HEK293 (cell line): ENCODE measurements at regions not wholly inside any gene's neighbourhood (a gene's known extent, or its start where the extent isn't known, plus 50 kb on each side); places are given as distances from the start of the nearest gene placed in this dataset.

Experiments used
- CTCF ChIA-PET: fragments of 350-600 bp; formaldehyde crosslinking; extraction: SDS; loops from one replicate; lab custom pipeline; 2021; ENCODE audit warnings: antibody characterized with exemption; lab: Yijun Ruan, JAX
- POLR2A ChIA-PET: fragments of 300-600 bp; formaldehyde crosslinking; extraction: SDS; loops from one replicate; lab custom pipeline; 2020; ENCODE audit warnings: antibody characterized with exemption, inconsistent platforms; lab: Yijun Ruan, JAX
- H3K27ac ChIP-seq: fragments of 200-500 bp; sonication (Bioruptor generic); 2 replicates; pipeline ENCODE4 v1.5.1; 2014; ENCODE audit warnings: low read depth, low read length, control low read depth, inconsistent platforms; ENCODE audit errors: extremely low read depth
- H3K36me3 ChIP-seq, 2 experiments: fragments of 200-500 bp in 1 of 2; sonication (Bioruptor generic) in 1 of 2; 1 replicate in 1 of 2; 2 replicates in 1 of 2; pipeline ENCODE4 v1.5.1; 2014 to 2017; ENCODE audit warnings: inconsistent platforms in 2 of 2, low read length in 2 of 2; ENCODE audit not compliant: control insufficient read depth in 2 of 2, insufficient read depth in 1 of 2
- H3K4me1 ChIP-seq: fragments of 200-500 bp; sonication (Bioruptor generic); 2 replicates; pipeline ENCODE4 v1.5.1; 2014; ENCODE audit warnings: mild to moderate bottlenecking, low read length, inconsistent platforms; ENCODE audit not compliant: control insufficient read depth, insufficient read depth
- H3K4me3 ChIP-seq: 2 replicates; pipeline ENCODE4 v1.5.1; 2011; ENCODE audit warnings: low read depth, mild to moderate bottlenecking, control low read depth, low read length, moderate library complexity
- H3K9me3 ChIP-seq: fragments of 200-500 bp; sonication (Bioruptor generic); 2 replicates; pipeline ENCODE4 v1.5.1; 2014; ENCODE audit warnings: low read depth, low read length, inconsistent platforms; ENCODE audit not compliant: control insufficient read depth, insufficient read depth
- GLI4 ChIP-seq: fragments of 450-650 bp; formaldehyde crosslinking; IDR thresholded peaks from 2 replicates; pipeline ENCODE4 v1.5.1; 2016; ENCODE audit warnings: missing biosample characterization, missing genetic modification characterization
- GLIS1 ChIP-seq: fragments of 450-650 bp; formaldehyde crosslinking; IDR thresholded peaks from 2 replicates; pipeline ENCODE4 v1.5.1; 2016; ENCODE audit warnings: missing biosample characterization, missing genetic modification characterization
- KLF1 ChIP-seq: fragments of 450-650 bp; formaldehyde crosslinking; IDR thresholded peaks from 2 replicates; pipeline ENCODE4 v1.5.1; 2016; ENCODE audit warnings: missing biosample characterization, missing genetic modification characterization
- KLF10 ChIP-seq: fragments of 450-650 bp; IDR thresholded peaks from 2 replicates; pipeline ENCODE4 v1.5.1; 2018; ENCODE audit warnings: missing biosample characterization, mild to moderate bottlenecking, missing genetic modification characterization
- KLF9 ChIP-seq: fragments of 450-650 bp; formaldehyde crosslinking; IDR thresholded peaks from 2 replicates; pipeline ENCODE4 v1.5.1; 2016; ENCODE audit warnings: missing biosample characterization, missing genetic modification characterization, low read depth
- ZNF19 ChIP-seq: fragments of 450-650 bp; formaldehyde crosslinking; IDR thresholded peaks from 2 replicates; pipeline ENCODE4; 2016; ENCODE audit warnings: missing biosample characterization, missing genetic modification characterization, low read depth
- ZNF221 ChIP-seq: fragments of 450-650 bp; formaldehyde crosslinking; IDR thresholded peaks from 2 replicates; pipeline ENCODE4 v1.5.1; 2017; ENCODE audit warnings: missing biosample characterization, missing genetic modification characterization, borderline replicate concordance
- ZNF24 ChIP-seq: fragments of 450-650 bp; formaldehyde crosslinking; IDR thresholded peaks from 2 replicates; pipeline ENCODE4 v1.5.1; 2016; ENCODE audit warnings: missing biosample characterization, missing genetic modification characterization
- ZNF266 ChIP-seq: fragments of 450-650 bp; formaldehyde crosslinking; IDR thresholded peaks from 2 replicates; pipeline ENCODE4 v1.5.1; 2016; ENCODE audit warnings: missing biosample characterization, missing genetic modification characterization, low read depth
- ZNF302 ChIP-seq: fragments of 450-650 bp; formaldehyde crosslinking; IDR thresholded peaks from 2 replicates; pipeline ENCODE4 v1.5.1; 2016; ENCODE audit warnings: missing biosample characterization, missing genetic modification characterization, low read depth
- ZNF529 ChIP-seq: fragments of 450-650 bp; formaldehyde crosslinking; IDR thresholded peaks from 2 replicates; pipeline ENCODE4 v1.5.1; 2017; ENCODE audit warnings: missing genetic modification characterization, missing biosample characterization; ENCODE audit not compliant: insufficient replicate concordance
- ZNF621 ChIP-seq: fragments of 450-650 bp; formaldehyde crosslinking; IDR thresholded peaks from 2 replicates; pipeline ENCODE4 v1.5.1; 2017; ENCODE audit warnings: missing biosample characterization, missing genetic modification characterization
- ZNF654 ChIP-seq: fragments of 450-650 bp; formaldehyde crosslinking; IDR thresholded peaks from 2 replicates; pipeline ENCODE4 v1.5.1; 2016; ENCODE audit warnings: low read depth, missing biosample characterization, missing genetic modification characterization
- TF ChIP-seq, protein P1 (sequence below): fragments of 450-650 bp; formaldehyde crosslinking; IDR thresholded peaks from 2 replicates; pipeline ENCODE4 v1.5.1; 2016; ENCODE audit warnings: missing biosample characterization, missing genetic modification characterization
- TF ChIP-seq, protein P2 (sequence below): fragments of 450-650 bp; formaldehyde crosslinking; IDR thresholded peaks from 2 replicates; pipeline ENCODE4 v1.5.1; 2016; ENCODE audit warnings: missing biosample characterization, missing genetic modification characterization
- TF ChIP-seq, protein P3 (sequence below): fragments of 450-650 bp; formaldehyde crosslinking; IDR thresholded peaks from 2 replicates; pipeline ENCODE4 v1.5.1; 2016; ENCODE audit warnings: missing biosample characterization, missing genetic modification characterization
- TF ChIP-seq, protein P4 (sequence below): fragments of 450-650 bp; formaldehyde crosslinking; IDR thresholded peaks from 2 replicates; pipeline ENCODE4 v1.5.1; 2016; ENCODE audit warnings: missing biosample characterization, missing genetic modification characterization
- TF ChIP-seq, protein P5 (sequence below): fragments of 450-650 bp; formaldehyde crosslinking; IDR thresholded peaks from 2 replicates; pipeline ENCODE4 v1.5.1; 2017; ENCODE audit warnings: missing biosample characterization, missing genetic modification characterization
- TF ChIP-seq, protein P6 (sequence below): fragments of 450-650 bp; formaldehyde crosslinking; IDR thresholded peaks from 2 replicates; pipeline ENCODE4 v1.5.1; 2016; ENCODE audit warnings: missing biosample characterization, missing genetic modification characterization
- TF ChIP-seq, protein P7 (sequence below): fragments of 450-650 bp; formaldehyde crosslinking; IDR thresholded peaks from 2 replicates; pipeline ENCODE4 v1.5.1; 2017; ENCODE audit warnings: missing biosample characterization, mild to moderate bottlenecking, missing genetic modification characterization, moderate library complexity

DNA sequence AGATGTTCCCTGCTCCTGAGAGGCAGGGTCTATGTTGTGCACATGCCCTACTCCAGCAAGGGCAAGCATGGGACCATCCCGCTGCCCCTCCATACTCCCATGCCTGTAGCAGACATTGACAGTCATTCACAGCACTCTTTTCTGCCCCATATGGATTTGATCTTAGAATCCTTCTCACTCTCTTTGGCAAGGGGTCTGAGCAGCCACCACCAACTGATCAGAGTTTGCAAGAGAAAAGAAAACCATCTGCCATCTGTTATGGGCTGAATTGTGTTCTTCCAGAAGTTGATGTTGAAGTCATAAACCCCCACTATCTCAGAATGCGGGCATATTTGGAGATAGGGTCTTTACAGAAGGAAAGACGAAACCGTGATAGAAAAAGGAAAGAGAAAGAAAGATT is 315.1 kb upstream of the CLINT1 start:
- ChIA-PET POLR2A (no interaction called here), CTCF (interaction anchor here (0.6 to 3.7 kb wide), 20 partner anchors 21 to 958 kb away, joined by 3 to 60 read pairs (median 5); partner anchors contain the start of gene EBF1)
- Histone ChIP-seq H3K36me3 (no peaks in the 10 kb centered on the region), H3K27ac (no peak overlapping the region), H3K4me3 (no peak overlapping the region), H3K4me1 (peaks cover 19% of the 10 kb centered on the region), H3K9me3 (no peaks in the 10 kb centered on the region)
- no peak for TF ChIP-seq GLIS1 (tag by site-specific recombination)
- TF ChIP-seq ZNF621: no peak
- TF ChIP-seq KLF1 (tag by site-specific recombination): no peak
- TF ChIP-seq, protein P1, sequence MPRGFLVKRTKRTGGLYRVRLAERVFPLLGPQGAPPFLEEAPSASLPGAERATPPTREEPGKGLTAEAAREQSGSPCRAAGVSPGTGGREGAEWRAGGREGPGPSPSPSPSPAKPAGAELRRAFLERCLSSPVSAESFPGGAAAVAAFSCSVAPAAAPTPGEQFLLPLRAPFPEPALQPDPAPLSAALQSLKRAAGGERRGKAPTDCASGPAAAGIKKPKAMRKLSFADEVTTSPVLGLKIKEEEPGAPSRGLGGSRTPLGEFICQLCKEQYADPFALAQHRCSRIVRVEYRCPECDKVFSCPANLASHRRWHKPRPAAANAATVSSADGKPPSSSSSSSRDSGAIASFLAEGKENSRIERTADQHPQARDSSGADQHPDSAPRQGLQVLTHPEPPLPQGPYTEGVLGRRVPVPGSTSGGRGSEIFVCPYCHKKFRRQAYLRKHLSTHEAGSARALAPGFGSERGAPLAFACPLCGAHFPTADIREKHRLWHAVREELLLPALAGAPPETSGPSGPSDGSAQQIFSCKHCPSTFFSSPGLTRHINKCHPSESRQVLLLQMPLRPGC (tag by site-specific recombination): no peak
- no peak for TF ChIP-seq ZNF302 (tag by site-specific recombination)
- TF ChIP-seq, protein P2, sequence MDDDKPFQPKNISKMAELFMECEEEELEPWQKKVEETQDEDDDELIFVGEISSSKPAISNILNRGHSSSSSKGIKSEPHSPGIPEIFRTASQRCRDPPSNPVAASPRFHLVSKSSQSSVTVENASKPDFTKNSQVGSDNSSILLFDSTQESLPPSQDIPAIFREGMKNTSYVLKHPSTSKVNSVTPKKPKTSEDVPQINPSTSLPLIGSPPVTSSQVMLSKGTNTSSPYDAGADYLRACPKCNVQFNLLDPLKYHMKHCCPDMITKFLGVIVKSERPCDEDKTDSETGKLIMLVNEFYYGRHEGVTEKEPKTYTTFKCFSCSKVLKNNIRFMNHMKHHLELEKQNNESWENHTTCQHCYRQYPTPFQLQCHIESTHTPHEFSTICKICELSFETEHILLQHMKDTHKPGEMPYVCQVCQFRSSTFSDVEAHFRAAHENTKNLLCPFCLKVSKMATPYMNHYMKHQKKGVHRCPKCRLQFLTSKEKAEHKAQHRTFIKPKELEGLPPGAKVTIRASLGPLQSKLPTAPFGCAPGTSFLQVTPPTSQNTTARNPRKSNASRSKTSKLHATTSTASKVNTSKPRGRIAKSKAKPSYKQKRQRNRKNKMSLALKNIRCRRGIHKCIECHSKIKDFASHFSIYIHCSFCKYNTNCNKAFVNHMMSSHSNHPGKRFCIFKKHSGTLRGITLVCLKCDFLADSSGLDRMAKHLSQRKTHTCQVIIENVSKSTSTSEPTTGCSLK (tag by site-specific recombination): no peak
- TF ChIP-seq, protein P3, sequence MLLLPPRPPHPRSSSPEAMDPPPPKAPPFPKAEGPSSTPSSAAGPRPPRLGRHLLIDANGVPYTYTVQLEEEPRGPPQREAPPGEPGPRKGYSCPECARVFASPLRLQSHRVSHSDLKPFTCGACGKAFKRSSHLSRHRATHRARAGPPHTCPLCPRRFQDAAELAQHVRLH (tag by site-specific recombination): no peak
- TF ChIP-seq, protein P4, sequence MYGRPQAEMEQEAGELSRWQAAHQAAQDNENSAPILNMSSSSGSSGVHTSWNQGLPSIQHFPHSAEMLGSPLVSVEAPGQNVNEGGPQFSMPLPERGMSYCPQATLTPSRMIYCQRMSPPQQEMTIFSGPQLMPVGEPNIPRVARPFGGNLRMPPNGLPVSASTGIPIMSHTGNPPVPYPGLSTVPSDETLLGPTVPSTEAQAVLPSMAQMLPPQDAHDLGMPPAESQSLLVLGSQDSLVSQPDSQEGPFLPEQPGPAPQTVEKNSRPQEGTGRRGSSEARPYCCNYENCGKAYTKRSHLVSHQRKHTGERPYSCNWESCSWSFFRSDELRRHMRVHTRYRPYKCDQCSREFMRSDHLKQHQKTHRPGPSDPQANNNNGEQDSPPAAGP (tag by site-specific recombination): no peak
- TF ChIP-seq ZNF221: no peak
- no peak for TF ChIP-seq KLF9
- TF ChIP-seq ZNF19: no peak
- TF ChIP-seq ZNF266: no peak
- no peak for TF ChIP-seq ZNF529 (tag by site-specific recombination)

DNA sequence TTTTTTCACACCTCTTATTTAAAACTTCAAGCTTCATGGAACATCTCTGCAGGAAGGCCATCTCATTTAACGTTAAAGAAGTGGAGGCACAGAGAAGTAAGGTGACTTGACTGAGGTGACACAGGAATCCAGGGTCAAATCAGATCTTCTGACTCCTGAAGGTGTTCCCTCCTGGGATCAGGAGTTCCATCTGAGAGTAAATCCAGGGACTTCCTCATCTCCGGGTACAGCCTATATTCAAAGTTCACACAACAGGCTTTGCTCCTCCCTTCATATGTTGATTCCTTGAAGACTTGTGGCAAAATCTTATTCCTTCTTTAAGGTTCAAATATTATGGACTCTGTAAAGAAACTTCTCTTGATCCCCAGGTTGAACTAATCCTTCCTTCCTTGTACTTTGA is 313.1 kb upstream of the CLINT1 start:
- Histone ChIP-seq H3K9me3 (no peaks in the 10 kb centered on the region), H3K4me3 (no peak overlapping the region), H3K27ac (no peak overlapping the region), H3K4me1 (peaks cover 19% of the 10 kb centered on the region), H3K36me3 (no peaks in the 10 kb centered on the region)
- ChIA-PET POLR2A (no interaction called here), CTCF (interaction anchor here (0.7 to 2.9 kb wide), 7 partner anchors 97 to 935 kb away, joined by 3 to 16 read pairs (median 3); no protein-coding TSS in a partner anchor)
- TF ChIP-seq, protein P5, sequence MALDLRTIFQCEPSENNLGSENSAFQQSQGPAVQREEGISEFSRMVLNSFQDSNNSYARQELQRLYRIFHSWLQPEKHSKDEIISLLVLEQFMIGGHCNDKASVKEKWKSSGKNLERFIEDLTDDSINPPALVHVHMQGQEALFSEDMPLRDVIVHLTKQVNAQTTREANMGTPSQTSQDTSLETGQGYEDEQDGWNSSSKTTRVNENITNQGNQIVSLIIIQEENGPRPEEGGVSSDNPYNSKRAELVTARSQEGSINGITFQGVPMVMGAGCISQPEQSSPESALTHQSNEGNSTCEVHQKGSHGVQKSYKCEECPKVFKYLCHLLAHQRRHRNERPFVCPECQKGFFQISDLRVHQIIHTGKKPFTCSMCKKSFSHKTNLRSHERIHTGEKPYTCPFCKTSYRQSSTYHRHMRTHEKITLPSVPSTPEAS (tag by site-specific recombination): no peak
- TF ChIP-seq ZNF24 (tag by site-specific recombination) (no peak), ZNF654 (tag by site-specific recombination) (no peak), KLF10 (tag by site-specific recombination) (no peak), GLI4 (no peak)
- TF ChIP-seq, protein P6, sequence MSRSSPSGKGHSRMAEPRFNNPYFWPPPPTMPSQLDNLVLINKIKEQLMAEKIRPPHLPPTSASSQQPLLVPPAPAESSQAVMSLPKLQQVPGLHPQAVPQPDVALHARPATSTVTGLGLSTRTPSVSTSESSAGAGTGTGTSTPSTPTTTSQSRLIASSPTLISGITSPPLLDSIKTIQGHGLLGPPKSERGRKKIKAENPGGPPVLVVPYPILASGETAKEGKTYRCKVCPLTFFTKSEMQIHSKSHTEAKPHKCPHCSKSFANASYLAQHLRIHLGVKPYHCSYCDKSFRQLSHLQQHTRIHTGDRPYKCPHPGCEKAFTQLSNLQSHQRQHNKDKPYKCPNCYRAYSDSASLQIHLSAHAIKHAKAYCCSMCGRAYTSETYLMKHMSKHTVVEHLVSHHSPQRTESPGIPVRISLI: no peak
- TF ChIP-seq, protein P7, sequence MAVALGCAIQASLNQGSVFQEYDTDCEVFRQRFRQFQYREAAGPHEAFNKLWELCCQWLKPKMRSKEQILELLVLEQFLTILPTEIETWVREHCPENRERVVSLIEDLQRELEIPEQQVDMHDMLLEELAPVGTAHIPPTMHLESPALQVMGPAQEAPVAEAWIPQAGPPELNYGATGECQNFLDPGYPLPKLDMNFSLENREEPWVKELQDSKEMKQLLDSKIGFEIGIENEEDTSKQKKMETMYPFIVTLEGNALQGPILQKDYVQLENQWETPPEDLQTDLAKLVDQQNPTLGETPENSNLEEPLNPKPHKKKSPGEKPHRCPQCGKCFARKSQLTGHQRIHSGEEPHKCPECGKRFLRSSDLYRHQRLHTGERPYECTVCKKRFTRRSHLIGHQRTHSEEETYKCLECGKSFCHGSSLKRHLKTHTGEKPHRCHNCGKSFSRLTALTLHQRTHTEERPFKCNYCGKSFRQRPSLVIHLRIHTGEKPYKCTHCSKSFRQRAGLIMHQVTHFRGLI (tag by site-specific recombination): no peak
- TF ChIP-seq, protein P2 (tag by site-specific recombination): no peak
